GM21423 (cell line): ENCODE measurements at regions not wholly inside any gene's neighbourhood (a gene's known extent, or its start where the extent isn't known, plus 50 kb on each side); places are given as distances from the start of the nearest gene placed in this dataset.

ENCODE experiments used
- ATAC-seq: cut with Tn5 transposase; IDR thresholded peaks from one replicate; pipeline ENCODE4 v1.9.1; 2021; ENCODE audit warnings: mild to moderate bottlenecking, moderate library complexity; ENCODE audit not compliant: unreplicated experiment

- no peak for ATAC-seq
Observed at GRCh38 chr3:135848051-135848450, 117.5 kb upstream of the PPP2R3A start.

GRCh38 chr3:135849827-135850226, 115.7 kb upstream of the PPP2R3A start:
- no peak for ATAC-seq

GRCh38 chr3:135851201-135852081, 114.1 kb upstream of the PPP2R3A start:
- ATAC-seq, result no peak

- ATAC-seq, result no peak
Observed at GRCh38 chr3:135853981-135854380, 111.5 kb upstream of the PPP2R3A start.

- ATAC-seq, result no peak
Observed at GRCh38 chr3:135860761-135861160, 104.8 kb upstream of the PPP2R3A start.

- no peak for ATAC-seq
Observed at GRCh38 chr3:135862361-135862760, 103.2 kb upstream of the PPP2R3A start.

DNA sequence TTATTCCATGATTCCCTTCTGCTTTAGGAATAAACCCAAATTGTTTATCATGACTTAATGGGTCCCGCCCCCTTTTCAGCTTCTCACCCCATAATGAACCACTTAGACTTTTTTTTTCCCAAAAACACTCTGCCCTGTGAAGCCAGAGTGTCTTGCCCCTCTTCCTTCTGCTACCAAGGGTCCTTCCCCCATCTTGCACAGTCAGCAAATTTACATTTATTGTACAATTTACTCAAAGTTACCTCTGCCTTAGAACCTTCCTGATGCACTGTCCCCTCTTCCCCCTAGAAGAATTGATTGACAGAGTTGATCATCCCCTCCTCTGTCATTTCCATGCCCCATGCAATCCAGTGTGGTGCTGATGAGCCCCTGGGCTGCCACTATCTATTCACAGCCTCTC, 101.5 kb upstream of the PPP2R3A start:
- no peak for ATAC-seq

GRCh38 chr3:135865085-135865484, 100.4 kb upstream of the PPP2R3A start:
- ATAC-seq, result no peak

DNA sequence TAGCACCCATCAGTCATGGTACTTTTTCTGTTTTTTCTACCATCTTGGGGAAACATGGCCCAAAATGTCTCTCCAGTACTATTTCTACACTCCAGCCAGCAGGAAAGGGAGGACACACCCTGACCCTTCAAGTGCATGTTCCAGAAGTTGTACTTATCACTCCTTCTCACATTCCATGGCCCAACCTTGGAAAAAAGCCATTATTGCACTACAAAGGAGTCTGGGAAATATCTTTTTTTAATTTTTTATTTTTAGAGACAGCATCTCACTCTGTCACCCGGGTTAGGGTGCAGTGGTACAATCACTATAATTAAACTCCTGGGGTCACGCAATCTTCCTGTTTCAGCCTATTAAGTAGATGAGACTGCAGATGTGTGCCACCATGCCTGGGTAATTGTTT, 100.0 kb upstream of the PPP2R3A start:
- no peak for ATAC-seq

- ATAC-seq, result no peak
Observed at GRCh38 chr3:135867911-135868310, 97.6 kb upstream of the PPP2R3A start.

DNA sequence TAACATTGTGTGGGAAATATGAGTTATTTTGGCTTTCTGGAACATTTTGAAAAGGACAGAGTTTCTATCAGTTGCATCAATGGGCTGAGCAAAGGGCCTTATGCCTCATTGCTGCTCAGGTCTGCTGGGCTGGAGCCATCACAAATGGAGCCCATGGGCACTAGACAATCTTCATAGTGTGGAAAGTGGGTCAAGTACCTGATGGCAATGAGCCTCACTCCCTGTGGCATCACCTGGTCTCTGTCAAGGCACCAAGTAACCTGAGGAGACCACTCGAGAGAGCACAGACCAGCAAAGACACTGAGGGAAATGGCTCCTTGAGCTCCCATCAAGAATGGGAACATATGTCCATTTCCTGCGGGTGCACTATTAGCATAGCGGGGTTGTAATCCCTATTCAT, 96.7 kb upstream of the PPP2R3A start:
- ATAC-seq, result no peak

DNA sequence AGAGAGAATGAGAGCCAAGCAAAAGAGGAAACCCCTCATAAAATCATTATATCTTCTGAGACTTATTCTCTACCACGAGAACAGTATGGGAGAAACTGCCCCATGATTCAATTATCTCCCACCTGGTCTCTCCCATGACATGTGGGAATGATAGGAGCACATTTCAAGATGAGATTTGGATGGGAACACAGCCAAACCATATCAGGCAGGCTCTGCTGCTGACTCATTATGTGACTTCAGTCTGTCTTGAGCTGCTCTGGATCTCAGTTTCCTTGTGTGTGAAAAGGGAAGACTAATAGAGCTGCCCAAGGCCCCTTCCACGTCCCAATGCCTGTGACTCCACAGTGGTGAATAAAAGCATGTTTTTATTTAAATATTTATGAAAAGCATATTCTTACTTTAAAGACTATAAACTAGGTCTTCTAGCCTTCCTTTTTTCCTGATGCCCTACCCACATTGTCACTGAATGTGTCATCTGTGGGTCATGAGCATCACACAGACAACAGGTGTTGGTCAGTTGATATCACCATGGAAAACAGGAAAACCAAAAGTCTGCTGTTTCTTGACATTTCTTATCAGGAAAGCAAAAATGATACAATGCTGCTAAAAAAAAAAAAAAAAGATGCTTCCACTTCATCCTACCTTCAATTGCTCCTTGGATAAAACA, 96.0 kb upstream of the PPP2R3A start:
- no peak for ATAC-seq

GRCh38 chr3:135871311-135871710, 94.2 kb upstream of the PPP2R3A start:
- no peak for ATAC-seq

GRCh38 chr3:135874035-135874434, 91.5 kb upstream of the PPP2R3A start:
- no peak for ATAC-seq

DNA sequence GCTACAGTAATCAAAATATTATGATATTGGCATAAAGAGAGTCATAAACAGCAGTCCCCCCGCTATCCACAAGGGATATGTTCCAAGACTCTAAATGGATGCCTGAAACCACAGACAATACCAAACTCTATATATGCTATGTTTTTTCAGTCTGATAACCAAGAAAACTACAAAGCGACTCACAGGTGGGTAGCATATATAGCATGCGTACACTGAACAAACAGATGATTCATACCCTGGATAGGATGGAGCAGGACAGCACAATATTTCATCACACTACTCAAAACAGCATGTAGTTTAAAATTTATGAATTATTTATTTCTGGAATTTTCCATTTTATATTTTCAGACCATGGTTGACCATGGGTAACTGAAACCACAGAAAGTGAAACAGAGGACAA, 87.0 kb upstream of the PPP2R3A start:
- no peak for ATAC-seq

DNA sequence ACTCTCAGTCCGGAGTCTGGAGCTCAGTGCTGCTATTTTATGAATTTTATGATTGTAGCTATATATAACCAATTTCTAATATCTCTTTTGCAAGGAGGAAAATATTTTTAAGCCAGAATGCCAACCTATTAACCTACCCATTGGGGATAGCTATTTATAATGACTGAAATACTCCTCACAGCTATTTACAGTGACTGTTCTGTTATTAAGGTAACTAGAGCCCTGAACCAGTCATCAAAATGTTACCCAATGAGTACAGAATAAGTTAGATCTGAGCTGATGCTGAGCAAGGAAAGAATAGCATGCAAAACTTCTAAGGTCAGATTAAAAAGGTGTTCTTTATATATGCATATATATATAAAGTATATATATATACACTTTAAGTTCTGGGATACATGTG, 79.6 kb upstream of the PPP2R3A start:
- no peak for ATAC-seq

DNA sequence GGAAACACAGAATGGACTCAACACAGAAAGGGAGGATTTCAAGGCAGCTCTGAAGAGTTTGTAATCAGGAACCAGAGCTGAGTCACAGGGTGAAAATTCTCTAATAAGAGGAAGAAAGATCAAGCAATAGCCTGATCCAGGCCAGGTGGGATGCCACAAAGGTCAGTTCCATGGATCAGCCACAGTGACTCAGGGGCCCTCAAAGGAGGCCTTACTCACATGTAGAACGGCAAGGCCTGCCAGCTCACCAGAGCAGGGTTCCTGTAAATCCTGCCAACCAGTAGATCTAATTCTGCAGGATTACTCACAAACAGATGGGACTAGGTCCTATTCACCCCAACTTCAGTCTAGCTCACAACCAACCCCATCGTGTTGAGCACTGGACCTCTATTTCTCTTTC, 78.3 kb upstream of the PPP2R3A start:
- no peak for ATAC-seq

DNA sequence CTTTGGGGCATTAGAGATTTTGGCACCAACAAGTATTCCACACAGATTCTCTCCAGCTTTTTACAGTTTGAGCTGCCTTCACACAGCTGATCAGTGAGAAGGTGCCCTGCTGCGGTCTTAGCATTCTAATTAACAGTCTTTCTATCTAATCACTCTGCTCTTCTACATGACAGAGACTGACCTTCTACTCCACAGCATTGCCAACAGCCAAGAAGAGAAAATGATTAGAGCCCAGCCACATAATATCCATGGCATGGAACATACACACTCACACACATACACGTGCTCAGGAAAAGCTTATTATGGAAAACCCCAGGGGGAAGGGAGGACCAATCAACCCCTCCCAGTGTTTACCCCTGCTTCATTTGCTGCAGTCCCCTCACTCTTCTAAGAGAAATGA, 76.1 kb upstream of the PPP2R3A start:
- ATAC-seq, result no peak

GRCh38 chr3:135891121-135891520, 74.4 kb upstream of the PPP2R3A start:
- ATAC-seq, result no peak

GRCh38 chr3:135895106-135895733, 70.3 kb upstream of the PPP2R3A start:
- no peak for ATAC-seq

DNA sequence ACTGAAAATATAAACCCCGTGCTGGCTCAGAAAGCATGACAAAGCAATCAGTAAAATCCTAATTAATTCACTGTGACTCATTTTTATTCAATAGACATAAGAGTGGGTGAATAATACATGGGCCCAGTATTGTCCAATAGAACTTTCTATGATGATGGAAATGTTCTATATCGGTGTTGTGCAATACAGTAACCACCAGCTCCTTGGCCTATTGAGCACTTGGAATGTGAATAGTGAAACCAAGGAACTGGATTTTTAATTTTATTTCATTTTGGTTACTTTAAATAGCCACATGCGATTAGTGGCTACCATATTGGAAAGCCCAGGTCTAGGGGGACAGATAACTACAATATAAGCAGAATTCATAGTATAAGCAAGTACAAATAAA, 69.8 kb upstream of the PPP2R3A start:
- ATAC-seq, result no peak

- ATAC-seq, result no peak
Observed at GRCh38 chr3:135896613-135897012, 68.9 kb upstream of the PPP2R3A start.
